GM23248 (cell line): ENCODE measurements at regions not wholly inside any gene's neighbourhood (a gene's known extent, or its start where the extent isn't known, plus 50 kb on each side); places are given as distances from the start of the nearest gene placed in this dataset.

Source experiments
- EZH2 ChIP-seq: fragments of 200-600 bp; sonication (generic); IDR thresholded peaks from 2 replicates; pipeline ENCODE4 v1.6.1; 2018; ENCODE audit warnings: antibody characterized with exemption, mild to moderate bottlenecking; ENCODE audit not compliant: insufficient read depth, poor library complexity, severe bottlenecking
- EZH2phosphoT487 ChIP-seq: fragments of 200-600 bp; sonication (generic); IDR thresholded peaks from 2 replicates; pipeline ENCODE4 v1.6.1; 2018; ENCODE audit warnings: antibody characterized with exemption, moderate library complexity, mild to moderate bottlenecking, low read depth; ENCODE audit not compliant: insufficient read depth

GRCh38 chr2:235394278-235394828 is 99.5 kb upstream of the AGAP1 start:
- TF ChIP-seq EZH2 (no peak), EZH2phosphoT487 (no peak)
